Progenitor cell of endocrine pancreas (in vitro differentiated cells): ENCODE measurements at regions not wholly inside any gene's neighbourhood (a gene's known extent, or its start where the extent isn't known, plus 50 kb on each side); places are given as distances from the start of the nearest gene placed in this dataset.
A peak's percentile ranks its signal among the peaks of the same experiment; 100 is the strongest.

Experiments used
- DNase-seq: peaks from one replicate; pipeline ENCODE4 v3.0.0; 2021; ENCODE audit warnings: low spot score; ENCODE audit not compliant: unreplicated experiment
- H3K27ac Mint-ChIP-seq: 2 replicates; pipeline ENCODE4 v1.8.0; 2021; ENCODE audit warnings: mild to moderate bottlenecking, moderate library complexity, mixed read lengths
- H3K27me3 Mint-ChIP-seq: 2 replicates; pipeline ENCODE4 v1.8.0; 2021; ENCODE audit warnings: mixed read lengths
- H3K36me3 Mint-ChIP-seq: 2 replicates; pipeline ENCODE4 v1.8.0; 2022; ENCODE audit warnings: mixed read lengths; ENCODE audit not compliant: insufficient read depth
- H3K4me1 Mint-ChIP-seq: 2 replicates; pipeline ENCODE4 v1.8.0; 2021; ENCODE audit warnings: low read depth, mixed read lengths
- H3K4me3 Mint-ChIP-seq: 2 replicates; pipeline ENCODE4 v1.8.0; 2021; ENCODE audit warnings: low read depth, mild to moderate bottlenecking, moderate library complexity, mixed read lengths
- H3K9me3 Mint-ChIP-seq: 2 replicates; pipeline ENCODE4 v1.8.0; 2021; ENCODE audit warnings: low read depth, mixed read lengths
- TF ChIP-seq, protein P1 (sequence below): fragments of 200-600 bp; sonication (generic); IDR thresholded peaks from one replicate; pipeline ENCODE4 v1.5.0; 2021; ENCODE audit warnings: antibody characterized with exemption, mild to moderate bottlenecking; ENCODE audit not compliant: unreplicated experiment

DNA sequence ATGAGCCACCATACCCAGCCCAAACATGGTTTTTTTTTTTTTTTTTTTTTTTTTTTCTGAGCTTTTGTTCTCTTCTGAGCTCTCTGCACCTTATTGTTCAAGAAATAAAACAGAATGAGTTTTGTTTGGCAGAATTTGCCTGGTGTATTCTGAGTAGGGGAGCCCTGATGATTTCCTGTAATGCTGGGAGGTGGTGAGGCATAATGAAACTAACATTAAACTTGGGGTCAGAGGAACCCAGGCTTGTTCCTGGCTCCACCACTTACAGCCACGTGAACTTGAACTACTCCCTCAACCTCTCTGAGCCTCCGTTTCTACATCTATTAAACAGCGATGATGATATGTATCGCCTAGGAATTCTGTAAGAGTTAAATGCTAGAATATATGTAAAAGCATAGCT is 276.3 kb upstream of the CRY1 start:
- H3K27me3 Mint-ChIP-seq: peaks cover 39% of the 10 kb centered on the region
- no peaks in the 10 kb centered on the region for H3K4me1 Mint-ChIP-seq
- no peak overlapping the region for H3K27ac Mint-ChIP-seq
- TF ChIP-seq, protein P1, sequence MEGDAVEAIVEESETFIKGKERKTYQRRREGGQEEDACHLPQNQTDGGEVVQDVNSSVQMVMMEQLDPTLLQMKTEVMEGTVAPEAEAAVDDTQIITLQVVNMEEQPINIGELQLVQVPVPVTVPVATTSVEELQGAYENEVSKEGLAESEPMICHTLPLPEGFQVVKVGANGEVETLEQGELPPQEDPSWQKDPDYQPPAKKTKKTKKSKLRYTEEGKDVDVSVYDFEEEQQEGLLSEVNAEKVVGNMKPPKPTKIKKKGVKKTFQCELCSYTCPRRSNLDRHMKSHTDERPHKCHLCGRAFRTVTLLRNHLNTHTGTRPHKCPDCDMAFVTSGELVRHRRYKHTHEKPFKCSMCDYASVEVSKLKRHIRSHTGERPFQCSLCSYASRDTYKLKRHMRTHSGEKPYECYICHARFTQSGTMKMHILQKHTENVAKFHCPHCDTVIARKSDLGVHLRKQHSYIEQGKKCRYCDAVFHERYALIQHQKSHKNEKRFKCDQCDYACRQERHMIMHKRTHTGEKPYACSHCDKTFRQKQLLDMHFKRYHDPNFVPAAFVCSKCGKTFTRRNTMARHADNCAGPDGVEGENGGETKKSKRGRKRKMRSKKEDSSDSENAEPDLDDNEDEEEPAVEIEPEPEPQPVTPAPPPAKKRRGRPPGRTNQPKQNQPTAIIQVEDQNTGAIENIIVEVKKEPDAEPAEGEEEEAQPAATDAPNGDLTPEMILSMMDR: no peak
- DNase-seq: no peak
- no peaks in the 10 kb centered on the region for H3K36me3 Mint-ChIP-seq
- no peaks in the 10 kb centered on the region for H3K9me3 Mint-ChIP-seq
- H3K4me3 Mint-ChIP-seq: no peak overlapping the region

DNA sequence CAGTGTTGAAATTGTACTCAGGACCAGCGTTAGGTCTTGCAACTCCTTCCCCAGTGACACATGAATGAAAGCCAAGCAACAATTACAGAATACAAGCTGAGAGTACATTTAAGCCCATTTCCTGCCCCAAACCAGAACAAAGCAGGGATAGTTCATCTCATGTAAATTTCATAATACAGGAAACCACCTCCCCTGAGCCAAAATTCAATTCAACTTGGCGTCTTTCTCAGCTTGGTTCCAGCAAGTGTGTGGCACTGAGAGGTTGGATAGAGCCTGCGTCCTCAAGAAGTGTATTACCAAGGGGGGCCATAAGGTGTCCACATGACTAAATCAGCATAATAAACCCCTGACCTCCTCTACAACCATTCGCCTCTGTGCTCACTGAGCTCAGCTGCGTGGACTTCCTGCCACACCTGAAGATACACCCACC is 278.9 kb upstream of the CRY1 start:
- H3K36me3 Mint-ChIP-seq: no peaks in the 10 kb centered on the region
- H3K27ac Mint-ChIP-seq: no peak overlapping the region

GRCh38 chr12:107373238-107373809 is 280.0 kb upstream of the CRY1 start:
- no peak overlapping the region for H3K4me3 Mint-ChIP-seq
- TF ChIP-seq, protein P1: no peak
- DNase-seq: no peak
- H3K27ac Mint-ChIP-seq: no peak overlapping the region
- no peaks in the 10 kb centered on the region for H3K36me3 Mint-ChIP-seq
- peaks cover 40% of the 10 kb centered on the region for H3K27me3 Mint-ChIP-seq
- H3K9me3 Mint-ChIP-seq: no peaks in the 10 kb centered on the region
- no peaks in the 10 kb centered on the region for H3K4me1 Mint-ChIP-seq

More for the DNA sequence above, 278.9 kb upstream of the CRY1 start:
- TF ChIP-seq, protein P1: no peak
- no peak for DNase-seq
- Mint-ChIP-seq H3K4me1 (no peaks in the 10 kb centered on the region), H3K27me3 (peaks cover 36% of the 10 kb centered on the region), H3K9me3 (no peaks in the 10 kb centered on the region), H3K4me3 (no peak overlapping the region)

DNA sequence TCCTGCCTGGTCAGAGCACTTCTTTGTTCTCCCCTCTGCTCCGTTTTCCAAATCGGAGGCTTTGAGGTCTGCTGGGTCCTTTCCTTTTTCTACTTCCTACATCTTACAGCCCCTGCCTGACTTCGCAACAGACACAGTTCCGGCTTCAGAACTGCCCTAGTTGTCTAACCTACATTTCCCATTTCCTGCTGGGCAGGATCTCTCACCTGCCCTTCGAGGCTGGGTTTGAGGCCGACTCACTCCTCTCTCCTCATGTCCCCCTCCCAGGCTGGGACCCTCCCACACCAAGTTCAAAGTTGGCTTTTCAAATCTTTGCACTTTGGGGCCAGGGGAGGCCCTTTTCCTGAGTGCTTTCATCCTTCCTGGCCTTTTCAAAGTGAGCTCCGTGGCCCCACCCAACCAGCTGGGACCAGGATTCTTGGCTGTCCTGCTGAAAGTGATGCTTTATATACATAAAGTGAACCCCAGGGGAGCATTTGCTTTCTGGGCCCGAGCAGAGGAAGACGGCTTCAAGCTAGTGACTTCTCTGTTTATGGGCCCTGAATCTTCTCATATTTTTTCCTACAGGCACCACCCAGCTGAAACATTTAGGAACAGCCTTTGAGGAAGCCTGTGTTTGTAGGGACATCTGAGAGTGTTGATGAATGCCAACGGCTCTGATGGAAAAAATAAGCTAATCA is 281.0 kb upstream of the CRY1 start:
- Mint-ChIP-seq H3K36me3 (no peaks in the 10 kb centered on the region), H3K9me3 (no peaks in the 10 kb centered on the region), H3K27ac (peak overlapping the region; percentile 31), H3K4me3 (no peak overlapping the region), H3K27me3 (peaks cover 35% of the 10 kb centered on the region), H3K4me1 (peaks cover under 1% of the 10 kb centered on the region)
- TF ChIP-seq, protein P1: no peak
- DNase-seq: no peak

DNA sequence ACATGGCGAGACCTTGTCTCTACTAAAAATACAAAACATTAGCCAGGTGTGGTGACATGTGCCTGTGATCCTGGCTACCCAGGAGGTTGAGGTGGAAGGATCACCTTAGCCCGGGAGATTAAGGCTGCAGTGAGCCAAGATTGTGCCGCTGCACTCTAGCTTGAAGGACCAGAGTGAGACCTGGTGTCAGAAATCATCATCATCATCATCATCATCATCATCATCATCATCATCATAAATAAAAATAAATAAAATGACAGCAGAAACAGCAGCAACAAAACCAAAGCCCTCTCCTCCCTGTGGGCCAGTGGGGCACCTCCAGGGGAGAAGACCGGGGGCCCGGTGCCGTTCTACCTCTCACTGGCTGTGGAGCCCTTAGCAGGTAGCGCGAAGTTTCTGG is 281.9 kb upstream of the CRY1 start:
- TF ChIP-seq, protein P1: no peak
- Mint-ChIP-seq H3K36me3 (no peaks in the 10 kb centered on the region), H3K27me3 (peaks cover 29% of the 10 kb centered on the region), H3K4me3 (no peak overlapping the region), H3K9me3 (no peaks in the 10 kb centered on the region), H3K27ac (no peak overlapping the region), H3K4me1 (peaks cover 10% of the 10 kb centered on the region)
- DNase-seq: no peak
